NCI-H2081 (cell line): ENCODE measurements at regions not wholly inside any gene's neighbourhood (a gene's known extent, or its start where the extent isn't known, plus 50 kb on each side); places are given as distances from the start of the nearest gene placed in this dataset.

Source experiments
- DNase-seq, 2 experiments: peaks; one replicate each; lab custom pipeline; 2025; lab: John Stamatoyannopoulos, UW

DNA sequence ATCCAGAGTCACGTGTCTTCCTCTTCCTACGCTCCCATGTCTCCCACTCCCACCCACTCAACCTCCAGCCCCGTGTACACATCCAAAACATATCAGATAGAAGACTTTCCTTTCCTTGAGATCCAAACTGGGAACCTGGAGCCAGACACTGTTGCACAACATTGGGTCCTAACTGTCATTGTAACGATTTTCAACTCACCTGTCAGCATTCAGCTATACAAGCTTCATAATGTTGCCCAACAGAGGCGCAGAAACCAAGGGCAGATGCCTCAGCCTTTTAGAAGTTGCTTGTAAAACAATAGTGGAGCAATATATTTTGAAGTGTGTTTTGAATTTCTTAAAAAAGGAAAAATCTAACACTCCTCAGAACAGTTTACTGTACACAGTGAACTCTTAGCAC is 84.9 kb upstream of the GLIS3 start:
- DNase-seq = no peak

GRCh38 chr9:4382722-4383317 is 83.0 kb upstream of the GLIS3 start:
- peak; percentile 35 to 46 for DNase-seq

GRCh38 chr9:4381744-4382143 is 81.9 kb upstream of the GLIS3 start:
- DNase-seq = no peak

DNA sequence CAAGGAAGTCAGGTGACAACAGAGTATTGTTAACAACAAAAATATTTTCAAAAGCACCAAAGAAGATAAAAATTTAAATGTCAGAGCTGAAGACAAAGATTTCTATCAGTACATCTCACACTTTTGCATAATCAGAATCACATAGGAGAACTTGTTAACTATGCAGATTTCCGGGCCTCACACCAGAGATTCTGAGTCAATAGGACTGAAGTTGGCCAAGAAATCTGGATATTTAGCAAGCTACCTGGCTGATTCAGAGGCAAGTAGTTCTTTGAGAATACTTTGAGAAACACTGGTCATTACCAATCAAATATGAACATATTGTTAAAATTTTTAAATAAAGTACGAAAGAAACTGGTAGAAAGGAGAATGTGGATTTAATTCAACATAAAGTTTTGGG is 80.5 kb upstream of the GLIS3 start:
- no peak for DNase-seq

GRCh38 chr9:4375424-4376200 is 75.7 kb upstream of the GLIS3 start:
- peak; percentile 13 to 41 for DNase-seq

DNA sequence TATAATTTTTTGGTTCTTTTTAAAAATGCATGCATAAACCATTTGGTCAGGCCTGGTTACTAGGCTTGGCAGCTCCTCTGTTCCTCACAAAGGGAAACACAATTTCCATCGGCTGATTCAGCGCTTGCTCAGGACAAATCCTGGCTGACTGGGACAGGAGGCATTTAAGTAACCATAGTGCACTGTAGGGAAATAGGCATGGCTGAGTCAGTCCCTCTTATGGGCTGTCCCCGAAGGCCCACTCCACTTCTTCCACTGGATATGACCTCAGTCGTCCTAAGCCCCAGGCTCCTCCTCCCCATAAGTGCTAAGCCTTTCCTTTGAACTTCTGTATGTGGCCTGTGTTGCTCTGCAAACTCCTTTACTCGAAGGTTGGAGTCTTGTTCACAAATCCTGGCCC is 71.2 kb upstream of the GLIS3 start:
- DNase-seq = no peak

GRCh38 chr9:4370501-4370900 is 70.6 kb upstream of the GLIS3 start:
- DNase-seq = no peak

DNA sequence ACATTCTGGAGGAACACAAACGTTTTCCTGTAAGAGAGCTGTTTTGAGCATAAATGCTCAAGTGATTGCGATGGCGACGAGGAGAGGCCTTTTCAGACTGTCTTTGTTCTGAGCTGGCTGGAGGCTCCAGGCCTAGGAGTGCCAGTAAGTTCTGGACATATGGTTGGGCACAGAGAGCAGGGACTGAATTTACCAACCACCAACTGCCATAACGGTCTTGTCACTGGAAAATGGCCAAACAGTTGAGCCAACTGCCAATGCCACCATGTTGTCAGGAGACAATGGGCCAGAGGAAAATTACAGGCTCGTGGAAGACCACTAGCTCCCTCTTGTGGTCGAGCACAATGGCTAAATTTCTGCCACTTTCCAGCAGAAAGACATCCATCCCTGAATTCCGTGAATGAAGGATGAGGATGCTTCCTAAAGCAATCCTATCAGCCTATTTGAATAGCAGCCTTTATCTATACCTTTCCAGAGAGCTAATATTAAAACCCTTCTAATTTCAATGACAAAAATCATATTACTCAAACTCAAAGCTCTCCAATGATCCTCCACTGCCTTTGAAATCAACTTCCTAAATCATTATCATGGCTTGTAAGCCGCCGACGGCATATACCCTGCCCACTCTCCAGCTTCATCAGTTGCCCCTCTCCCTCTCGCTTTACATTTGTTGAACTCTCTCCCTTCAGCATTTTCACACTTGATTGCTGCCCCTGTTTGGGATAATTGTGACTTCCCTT is 66.9 kb upstream of the GLIS3 start:
- peak; percentile 67 to 84 for DNase-seq

DNA sequence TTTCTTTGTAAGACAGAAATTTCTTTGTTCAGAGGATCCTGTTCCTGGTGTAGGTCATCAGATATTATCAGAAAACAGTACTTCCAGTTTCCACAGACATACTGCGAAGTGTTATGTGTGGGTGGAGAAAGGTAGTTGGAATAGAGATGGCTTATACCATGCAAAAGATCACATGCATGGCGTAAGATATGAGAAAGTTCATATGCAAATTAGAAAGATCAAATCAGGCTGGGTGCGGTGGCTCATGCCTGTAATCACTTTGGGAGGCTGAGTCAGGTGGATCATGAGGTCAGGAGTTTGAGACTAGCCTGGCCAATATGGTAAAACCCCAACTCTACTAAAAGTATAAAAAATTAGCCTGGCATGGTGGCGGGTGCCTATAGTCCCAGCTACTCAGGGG is 65.2 kb upstream of the GLIS3 start:
- DNase-seq = no peak

DNA sequence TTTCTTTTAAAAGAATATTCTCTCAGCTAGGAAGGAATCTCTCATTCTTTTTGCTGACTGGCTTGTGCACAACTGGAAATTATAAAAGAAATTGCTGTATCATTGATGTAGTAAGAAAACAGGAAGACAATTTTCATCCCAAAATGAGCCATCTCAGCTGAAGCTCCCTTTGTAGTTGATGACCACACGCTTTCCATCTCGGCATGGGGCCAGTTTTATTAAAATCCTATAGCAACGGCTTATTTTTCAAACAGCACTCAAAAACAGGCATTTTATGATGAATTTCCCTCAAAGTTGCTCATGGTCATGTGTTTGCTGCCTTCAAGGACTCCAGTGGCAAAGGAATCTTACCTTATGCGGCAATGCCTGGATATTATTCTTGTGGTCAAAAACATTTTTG is 62.4 kb upstream of the GLIS3 start:
- no peak for DNase-seq

- no peak for DNase-seq
Measured at GRCh38 chr9:4359016-4359415, 59.1 kb upstream of the GLIS3 start.

DNA sequence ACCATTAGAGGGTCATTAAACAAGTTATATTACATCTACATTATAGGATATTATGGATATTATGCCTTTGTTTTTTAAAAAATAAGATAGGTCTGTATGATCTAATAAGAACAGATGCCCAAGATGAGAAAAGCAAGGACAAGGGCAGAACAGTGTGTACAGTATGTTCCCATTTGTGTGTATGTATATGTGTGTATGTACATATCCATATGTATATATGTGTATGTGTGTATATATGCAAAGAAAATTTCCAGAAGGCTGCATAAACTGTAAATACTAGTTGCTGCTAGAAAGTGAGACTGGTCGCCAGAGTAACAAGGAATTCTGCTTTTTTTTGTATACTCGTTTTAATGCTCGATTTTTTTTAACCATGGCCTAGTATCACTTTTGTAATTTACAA is 58.1 kb upstream of the GLIS3 start:
- DNase-seq = no peak

- DNase-seq = no peak
Measured at GRCh38 chr9:4356306-4356705, 56.4 kb upstream of the GLIS3 start.

- no peak for DNase-seq
Measured at GRCh38 chr9:4353236-4353635, 53.4 kb upstream of the GLIS3 start.

DNA sequence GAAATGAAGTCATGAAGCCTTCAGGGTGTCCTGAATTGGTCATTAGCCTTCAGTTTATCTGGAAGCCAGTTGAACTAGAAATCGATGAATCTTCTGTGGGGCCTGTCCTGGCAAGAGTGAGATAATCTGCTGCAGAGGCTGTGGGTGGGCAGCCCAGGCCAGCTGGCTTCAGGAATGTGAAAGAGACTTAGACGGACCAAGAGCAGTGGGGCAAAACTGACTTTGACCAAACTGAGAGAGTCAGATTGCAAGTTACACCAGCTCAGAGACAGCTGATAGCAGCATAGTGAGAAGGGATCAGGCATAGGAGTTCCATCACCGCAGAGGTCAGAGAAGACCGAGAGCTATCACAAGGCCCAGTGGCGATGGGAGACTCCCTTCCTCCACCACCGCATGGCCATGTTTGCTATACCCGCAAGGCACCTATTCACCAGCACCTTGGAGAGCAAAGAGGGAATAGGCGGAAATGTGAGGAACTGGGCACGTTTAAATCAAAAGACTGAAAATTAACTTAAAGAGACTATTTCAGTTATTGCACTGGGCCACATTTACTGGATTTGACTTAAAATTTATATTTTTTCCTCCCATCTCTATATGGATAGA is 50.0 kb upstream of the GLIS3 start:
- no peak for DNase-seq
